Skeletal muscle satellite cell (primary cell): ENCODE measurements at regions not wholly inside any gene's neighbourhood (a gene's known extent, or its start where the extent isn't known, plus 50 kb on each side); places are given as distances from the start of the nearest gene placed in this dataset.

Experiments
- H3K27me3 ChIP-seq: 2 replicates; pipeline ENCODE4 v1.7.0; 2013; ENCODE audit warnings: low read length; ENCODE audit not compliant: control insufficient read depth, insufficient read depth
- H3K36me3 ChIP-seq: 2 replicates; pipeline ENCODE4 v1.7.0; 2013; ENCODE audit warnings: mild to moderate bottlenecking, control low read depth, low read length; ENCODE audit not compliant: insufficient read depth
- H3K4me1 ChIP-seq: 2 replicates; pipeline ENCODE4 v1.7.0; 2013; ENCODE audit warnings: low read length; ENCODE audit not compliant: control insufficient read depth, insufficient read depth
- H3K4me2 ChIP-seq: 2 replicates; pipeline ENCODE4 v1.7.0; 2013; ENCODE audit warnings: mild to moderate bottlenecking, low read length
- H3K4me3 ChIP-seq: 2 replicates; pipeline ENCODE4 v1.7.0; 2013; ENCODE audit warnings: low read length
- H3K9ac ChIP-seq: 2 replicates; pipeline ENCODE4 v1.7.0; 2013; ENCODE audit warnings: mild to moderate bottlenecking, low read depth, low read length, moderate library complexity
- H3K9me3 ChIP-seq: replicated peaks from 2 replicates; pipeline ENCODE4 v1.7.0; 2013; ENCODE audit warnings: mild to moderate bottlenecking, control low read depth, low read length

GRCh38 chr2:104784264-104784663, 69.7 kb upstream of the POU3F3 start:
- Histone ChIP-seq H3K9me3 (no peaks in the 10 kb centered on the region), H3K36me3 (no peaks in the 10 kb centered on the region), H3K9ac (no peak overlapping the region), H3K4me3 (no peak overlapping the region), H3K4me2 (no peak overlapping the region), H3K27me3 (peaks cover 1% of the 10 kb centered on the region), H3K4me1 (peaks cover 2% of the 10 kb centered on the region)

GRCh38 chr2:104786204-104786603, 67.7 kb upstream of the POU3F3 start:
- peaks cover 2% of the 10 kb centered on the region for H3K4me1 ChIP-seq
- H3K27me3 ChIP-seq, result peaks cover 5% of the 10 kb centered on the region
- H3K36me3 ChIP-seq, result no peaks in the 10 kb centered on the region
- H3K4me3 ChIP-seq, result no peak overlapping the region
- H3K9me3 ChIP-seq, result no peaks in the 10 kb centered on the region
- H3K4me2 ChIP-seq, result no peak overlapping the region
- no peak overlapping the region for H3K9ac ChIP-seq

GRCh38 chr2:104786821-104787220, 67.1 kb upstream of the POU3F3 start:
- no peak overlapping the region for H3K4me3 ChIP-seq
- H3K9ac ChIP-seq, result no peak overlapping the region
- H3K27me3 ChIP-seq, result peaks cover 5% of the 10 kb centered on the region
- no peaks in the 10 kb centered on the region for H3K36me3 ChIP-seq
- H3K9me3 ChIP-seq, result no peaks in the 10 kb centered on the region
- H3K4me2 ChIP-seq, result no peak overlapping the region
- peaks cover 2% of the 10 kb centered on the region for H3K4me1 ChIP-seq

- Histone ChIP-seq H3K4me2 (no peak overlapping the region), H3K4me1 (peaks cover 2% of the 10 kb centered on the region), H3K36me3 (no peaks in the 10 kb centered on the region), H3K4me3 (no peak overlapping the region), H3K27me3 (peaks cover 5% of the 10 kb centered on the region), H3K9ac (no peak overlapping the region), H3K9me3 (no peaks in the 10 kb centered on the region)
These were observed 66.4 kb upstream of the POU3F3 start for GRCh38 chr2:104787298-104788065.

- Histone ChIP-seq H3K4me3 (no peak overlapping the region), H3K9ac (no peak overlapping the region), H3K36me3 (no peaks in the 10 kb centered on the region), H3K4me1 (peaks cover 2% of the 10 kb centered on the region), H3K4me2 (no peak overlapping the region), H3K27me3 (peaks cover 5% of the 10 kb centered on the region), H3K9me3 (peaks cover 3% of the 10 kb centered on the region)
These were observed 65.0 kb upstream of the POU3F3 start for GRCh38 chr2:104788742-104789455.

- H3K27me3 ChIP-seq, result peaks cover 5% of the 10 kb centered on the region
- no peaks in the 10 kb centered on the region for H3K36me3 ChIP-seq
- H3K4me2 ChIP-seq, result peak overlapping the region; percentile 17
- H3K9ac ChIP-seq, result no peak overlapping the region
- no peak overlapping the region for H3K4me3 ChIP-seq
- peaks cover 3% of the 10 kb centered on the region for H3K9me3 ChIP-seq
- peaks cover 8% of the 10 kb centered on the region for H3K4me1 ChIP-seq
These were observed 63.7 kb upstream of the POU3F3 start for GRCh38 chr2:104790100-104790811.

GRCh38 chr2:104790901-104791495, 62.9 kb upstream of the POU3F3 start:
- Histone ChIP-seq H3K4me1 (peaks cover 8% of the 10 kb centered on the region), H3K9ac (no peak overlapping the region), H3K4me2 (no peak overlapping the region), H3K4me3 (no peak overlapping the region), H3K9me3 (peaks cover 3% of the 10 kb centered on the region), H3K27me3 (peaks cover 5% of the 10 kb centered on the region), H3K36me3 (no peaks in the 10 kb centered on the region)

- Histone ChIP-seq H3K27me3 (peaks cover 5% of the 10 kb centered on the region), H3K9ac (no peak overlapping the region), H3K36me3 (no peaks in the 10 kb centered on the region), H3K9me3 (peaks cover 3% of the 10 kb centered on the region), H3K4me2 (no peak overlapping the region), H3K4me3 (no peak overlapping the region), H3K4me1 (peaks cover 5% of the 10 kb centered on the region)
These were observed 59.9 kb upstream of the POU3F3 start for GRCh38 chr2:104793966-104794365.

GRCh38 chr2:104794441-104794840, 59.5 kb upstream of the POU3F3 start:
- no peak overlapping the region for H3K4me2 ChIP-seq
- H3K4me1 ChIP-seq, result peaks cover 5% of the 10 kb centered on the region
- peaks cover 3% of the 10 kb centered on the region for H3K9me3 ChIP-seq
- H3K4me3 ChIP-seq, result no peak overlapping the region
- H3K27me3 ChIP-seq, result peaks cover 2% of the 10 kb centered on the region
- H3K9ac ChIP-seq, result no peak overlapping the region
- no peaks in the 10 kb centered on the region for H3K36me3 ChIP-seq
